Lower leg skin (tissue), 4 donors: ENCODE measurements at regions not wholly inside any gene's neighbourhood (a gene's known extent, or its start where the extent isn't known, plus 50 kb on each side); places are given as distances from the start of the nearest gene placed in this dataset.
"Not testable (repeated sequence)": the region's sequence is repeated elsewhere in the genome, so short reads cannot be mapped to it uniquely, and the experiment has no call there.

Experiments
- DNase-seq, 2 donors: peaks; one replicate each; pipeline ENCODE4 v3.0.0-alpha.2; 2019; ENCODE audit warnings: low spot score in 2 of 2
- H3K4me3 ChIP-seq: fragments of 200-600 bp; sonication (generic); 2 replicates; pipeline ENCODE4 v1.5.1; 2017; ENCODE audit warnings: mild to moderate bottlenecking, low read depth; ENCODE audit not compliant: poor library complexity, severe bottlenecking
- CTCF ChIP-seq, 3 donors: fragments of 450-650 bp; IDR thresholded peaks; one replicate each; pipeline ENCODE4 v1.5.1; 2016; ENCODE audit warnings: antibody characterized with exemption in 3 of 3, mild to moderate bottlenecking in 3 of 3, moderate library complexity in 2 of 3
- POLR2A ChIP-seq, 2 donors: fragments of 450-650 bp; IDR thresholded peaks; one replicate each; pipeline ENCODE4 v1.6.1; 2016 to 2017; ENCODE audit warnings: antibody characterized with exemption in 2 of 2, mild to moderate bottlenecking in 1 of 2, moderate library complexity in 1 of 2
- WGBS, 2 donors: methylation state at CpG; one replicate each; pipeline ENCODE4 v1.1.5; 2018; 5-methylcytosine and 5-hydroxymethylcytosine counted together
- intact Hi-C: fragments of 100-400 bp; cut with DNase I; formaldehyde crosslinking; loops from one replicate; pipeline ENCODE4 v1.15.0; 2023; ENCODE audit warnings: low total_unique reads

GRCh38 chr6:14550822-14551221, 433.2 kb downstream of the CD83 start:
- intact Hi-C loops: no loop called here
- WGBS, 2 donors: 26 to 27% methylated on average over 3 of the region's 3 CpGs
- no peak overlapping the region for H3K4me3 ChIP-seq
- TF ChIP-seq CTCF (IDR thresholded peaks at IDR 0.05) (no peak), POLR2A (IDR thresholded peaks at IDR 0.05) (no peak)
- DNase-seq: peak in 1 of 2 donors; percentile 61

- intact Hi-C loops, H3K4me3 ChIP-seq, DNase-seq: not testable (repeated sequence)
- WGBS, 2 donors: 89 to 96% methylated on average over 8 of the region's 8 CpGs
Observed at GRCh38 chr6:14551601-14552000, 434.0 kb downstream of the CD83 start.

GRCh38 chr6:14552891-14553290, 435.3 kb downstream of the CD83 start:
- no peak for DNase-seq
- TF ChIP-seq CTCF (IDR thresholded peaks at IDR 0.05) (no peak), POLR2A (IDR thresholded peaks at IDR 0.05) (no peak)
- WGBS, 2 donors: 82 to 86% methylated on average over 5 of the region's 5 CpGs
- no peak overlapping the region for H3K4me3 ChIP-seq
- intact Hi-C loops: no loop called here

GRCh38 chr6:14553515-14553914, 435.9 kb downstream of the CD83 start:
- intact Hi-C loops: no loop called here
- H3K4me3 ChIP-seq: no peak overlapping the region
- WGBS, 2 donors: 89 to 91% methylated on average over 8 of the region's 8 CpGs
- no peak for TF ChIP-seq CTCF (IDR thresholded peaks at IDR 0.05)
- TF ChIP-seq POLR2A (IDR thresholded peaks at IDR 0.05): no peak
- DNase-seq: no peak

GRCh38 chr6:14555804-14556203, 438.2 kb downstream of the CD83 start:
- DNase-seq: no peak
- no peak overlapping the region for H3K4me3 ChIP-seq
- no peak for TF ChIP-seq CTCF (IDR thresholded peaks at IDR 0.05)
- 80 to 92% methylated on average over 6 of the region's 6 CpGs for WGBS, 2 donors
- intact Hi-C loops: no loop called here

- 89 to 91% methylated on average over 3 of the region's 3 CpGs for WGBS, 2 donors
- TF ChIP-seq POLR2A (IDR thresholded peaks at IDR 0.05) (no peak), CTCF (IDR thresholded peaks at IDR 0.05) (no peak)
- DNase-seq: no peak
- no peak overlapping the region for H3K4me3 ChIP-seq
- intact Hi-C loops: no loop called here
Observed at GRCh38 chr6:14559746-14560536, 442.4 kb downstream of the CD83 start.

- H3K4me3 ChIP-seq, intact Hi-C loops, DNase-seq: not testable (repeated sequence)
- 81 to 86% methylated on average over 3 of the region's 3 CpGs for WGBS, 2 donors
Observed at GRCh38 chr6:14561563-14561962, 444.0 kb downstream of the CD83 start.
